ENCODE measurements at regions not wholly inside any gene's neighbourhood (a gene's known extent, or its start where the extent isn't known, plus 50 kb on each side); places are given as distances from the start of the nearest gene placed in this dataset.

GRCh38 chr12:124687174-124687902, 119.9 kb upstream of the NCOR2 start:
- DNase-seq (ENCODE audit: low spot score) = no peak

GRCh38 chr12:124686370-124687173, 119.2 kb upstream of the NCOR2 start:
- DNase-seq (ENCODE audit: low spot score) = no peak

GRCh38 chr12:124685689-124686369, 118.4 kb upstream of the NCOR2 start:
- peak; percentile 54 for DNase-seq (ENCODE audit: low spot score)

DNA sequence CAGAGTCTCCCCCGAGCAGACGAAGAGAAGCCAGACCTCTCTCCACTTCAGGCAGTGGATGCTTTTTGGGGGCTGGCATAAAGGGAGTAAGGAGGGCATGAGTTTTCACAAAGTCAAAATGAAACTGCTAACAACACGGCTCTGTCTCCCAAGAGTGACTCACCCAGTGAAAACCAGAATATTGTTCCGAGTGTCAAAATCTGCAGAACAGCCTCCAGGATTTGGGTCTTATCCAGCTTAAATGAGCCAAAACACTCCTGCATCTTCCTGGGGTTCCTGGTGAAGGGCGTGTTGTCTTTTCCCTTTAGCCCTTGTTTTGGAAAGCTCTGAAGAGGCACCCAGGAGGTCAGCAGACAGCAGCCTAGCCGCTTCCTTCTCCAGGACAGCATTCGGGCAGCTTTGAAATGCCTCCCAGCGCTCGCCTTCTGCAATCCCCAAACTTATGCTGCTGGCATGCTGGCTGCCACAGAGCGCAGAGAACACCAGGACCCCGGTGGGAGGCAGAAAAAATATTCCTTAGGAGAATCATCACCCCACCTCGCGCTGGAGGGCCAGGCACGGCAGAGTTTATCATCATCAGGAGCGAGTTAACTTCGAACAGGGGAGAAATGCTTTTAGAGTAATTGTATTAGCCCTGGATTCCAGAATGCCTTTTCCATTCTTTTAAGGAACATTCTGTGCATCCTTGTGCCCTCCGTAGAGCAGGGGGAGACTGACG, 117.7 kb upstream of the NCOR2 start:
- DNase-seq (ENCODE audit: low spot score) = peak; percentile 66

DNA sequence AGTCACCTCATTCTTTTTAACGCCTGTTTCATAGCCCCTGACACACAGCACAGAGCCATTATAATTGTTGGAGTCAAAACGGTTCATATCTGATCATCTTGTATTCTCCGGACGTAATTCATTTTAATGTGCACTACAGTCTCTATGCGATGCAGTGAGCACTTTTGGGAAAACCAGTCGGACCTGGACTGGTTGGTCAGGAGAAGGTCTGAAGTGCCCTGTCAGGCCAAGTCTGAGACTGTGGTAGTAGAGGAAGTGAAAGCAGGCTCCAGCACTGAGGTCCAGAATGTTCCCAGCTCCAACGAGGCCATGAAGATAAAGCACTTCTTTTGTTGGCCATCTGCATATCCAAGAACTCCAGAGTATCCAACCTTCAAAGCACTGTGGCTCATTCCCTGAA, 117.1 kb upstream of the NCOR2 start:
- no peak for DNase-seq (ENCODE audit: low spot score)

GRCh38 chr12:124683152-124684124, 116.0 kb upstream of the NCOR2 start:
- no peak for DNase-seq (ENCODE audit: low spot score)

GRCh38 chr12:124682425-124683151, 115.2 kb upstream of the NCOR2 start:
- DNase-seq (ENCODE audit: low spot score) = no peak

- DNase-seq (ENCODE audit: low spot score) = no peak
Measured at GRCh38 chr12:124681779-124682391, 114.5 kb upstream of the NCOR2 start.

DNA sequence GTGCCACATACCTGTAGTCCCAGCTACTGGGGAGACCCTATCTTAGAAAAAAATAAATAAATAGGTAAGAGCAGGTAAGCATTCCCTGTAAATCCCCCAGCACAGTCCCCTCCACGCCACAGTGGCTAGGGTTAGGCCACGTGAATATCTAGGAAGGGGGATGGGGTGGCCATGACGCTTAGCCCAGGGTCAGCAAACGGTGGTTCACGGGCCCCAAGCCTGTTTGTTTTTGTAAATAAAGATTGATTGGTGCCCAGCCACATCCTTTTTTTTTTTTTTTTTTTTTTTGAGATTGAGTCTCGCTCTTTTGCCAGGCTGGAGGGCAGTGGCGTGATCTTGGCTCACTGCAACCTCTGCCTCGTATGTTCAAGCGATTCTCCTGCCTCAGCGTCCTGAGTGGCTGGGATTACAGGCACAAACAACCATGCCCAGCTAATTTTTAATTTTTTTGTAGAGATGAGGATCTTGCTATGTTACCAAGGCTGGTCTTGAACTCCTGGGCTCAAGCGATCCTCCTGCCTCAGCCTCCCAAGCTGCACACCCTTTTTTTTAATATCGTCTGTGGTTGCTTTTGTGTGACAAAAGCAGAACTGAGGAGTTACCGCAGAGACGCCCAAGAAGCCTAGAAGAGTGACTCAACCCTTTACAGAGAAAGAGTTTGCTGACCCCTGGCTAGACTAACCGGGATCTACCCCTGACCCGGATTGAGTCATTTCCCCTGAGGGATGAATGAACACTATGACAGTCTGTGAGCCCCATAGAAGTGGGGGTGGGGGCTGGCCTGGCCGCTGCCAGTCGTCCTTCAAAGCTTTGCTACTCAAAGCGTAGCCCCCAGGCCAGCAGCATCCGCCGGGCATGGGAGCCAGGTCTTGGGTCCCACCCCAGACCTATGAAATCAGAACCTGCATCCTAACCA, 113.7 kb upstream of the NCOR2 start:
- DNase-seq (ENCODE audit: low spot score) = no peak

GRCh38 chr12:124679533-124680371, 112.3 kb upstream of the NCOR2 start:
- DNase-seq (ENCODE audit: low spot score) = no peak

- no peak for DNase-seq (ENCODE audit: low spot score)
Measured at GRCh38 chr12:124679047-124679446, 111.6 kb upstream of the NCOR2 start.

DNA sequence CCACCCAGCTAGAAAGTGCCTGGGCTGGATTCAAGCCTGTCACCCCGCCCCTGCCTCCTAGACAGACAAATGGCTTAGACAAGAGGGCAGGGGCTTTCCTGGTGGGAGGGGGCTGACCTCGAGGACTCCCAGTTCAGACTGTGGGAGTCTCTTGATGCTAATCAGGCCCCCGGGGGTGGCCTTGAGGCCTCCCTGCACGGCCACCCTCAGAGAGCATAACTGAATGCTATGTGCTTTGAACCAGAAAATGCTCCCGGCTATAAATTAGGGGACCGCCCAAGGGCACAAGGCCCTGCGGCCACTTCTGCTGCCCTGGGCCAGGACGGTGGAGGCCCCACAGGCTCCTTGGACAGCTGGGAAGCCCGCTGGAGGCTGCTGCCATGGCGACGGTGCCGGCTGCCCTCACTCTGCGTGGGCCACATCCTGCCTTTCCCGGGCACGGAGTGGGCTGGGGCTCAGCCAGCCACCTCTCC, 111.0 kb upstream of the NCOR2 start:
- DNase-seq (ENCODE audit: low spot score) = no peak

DNA sequence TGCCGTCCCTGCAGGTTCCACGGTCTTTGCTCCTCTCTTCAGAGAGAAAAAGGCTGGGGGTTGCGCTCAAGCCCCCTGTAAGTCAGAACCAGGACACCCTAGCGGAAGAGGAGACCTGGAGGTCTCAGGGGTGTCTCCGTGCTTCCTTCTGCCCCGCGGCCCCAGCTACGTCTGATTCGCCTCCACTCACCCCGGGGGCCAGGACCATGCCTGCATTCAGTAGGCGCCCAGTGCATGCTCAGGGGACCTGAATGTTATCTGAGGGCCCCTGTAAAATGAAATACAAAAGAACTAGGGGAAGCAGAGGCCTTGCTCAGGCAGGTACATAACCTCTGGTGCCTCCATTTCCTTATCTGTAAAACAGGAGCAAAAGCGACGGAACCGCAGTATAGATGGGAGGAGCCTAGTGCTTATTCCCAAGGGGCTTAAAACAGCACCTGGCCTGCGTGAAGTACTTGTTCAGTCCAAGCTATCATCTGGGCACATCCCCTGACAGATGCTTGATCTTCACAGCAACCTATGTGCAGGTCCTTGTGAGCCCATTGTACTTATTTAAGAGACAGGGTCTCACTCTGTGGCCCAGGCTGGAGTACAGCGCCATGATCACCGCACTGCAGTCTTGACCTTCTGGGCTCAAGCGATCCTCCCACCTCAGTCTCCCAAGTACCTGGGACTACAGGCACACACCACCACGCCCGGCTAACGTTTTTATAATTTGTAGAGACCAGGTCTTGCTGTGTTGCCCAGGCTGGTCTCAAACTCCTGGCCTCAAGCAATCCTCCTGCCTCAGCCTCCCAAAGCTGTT, 110.3 kb upstream of the NCOR2 start:
- no peak for DNase-seq (ENCODE audit: low spot score)

DNA sequence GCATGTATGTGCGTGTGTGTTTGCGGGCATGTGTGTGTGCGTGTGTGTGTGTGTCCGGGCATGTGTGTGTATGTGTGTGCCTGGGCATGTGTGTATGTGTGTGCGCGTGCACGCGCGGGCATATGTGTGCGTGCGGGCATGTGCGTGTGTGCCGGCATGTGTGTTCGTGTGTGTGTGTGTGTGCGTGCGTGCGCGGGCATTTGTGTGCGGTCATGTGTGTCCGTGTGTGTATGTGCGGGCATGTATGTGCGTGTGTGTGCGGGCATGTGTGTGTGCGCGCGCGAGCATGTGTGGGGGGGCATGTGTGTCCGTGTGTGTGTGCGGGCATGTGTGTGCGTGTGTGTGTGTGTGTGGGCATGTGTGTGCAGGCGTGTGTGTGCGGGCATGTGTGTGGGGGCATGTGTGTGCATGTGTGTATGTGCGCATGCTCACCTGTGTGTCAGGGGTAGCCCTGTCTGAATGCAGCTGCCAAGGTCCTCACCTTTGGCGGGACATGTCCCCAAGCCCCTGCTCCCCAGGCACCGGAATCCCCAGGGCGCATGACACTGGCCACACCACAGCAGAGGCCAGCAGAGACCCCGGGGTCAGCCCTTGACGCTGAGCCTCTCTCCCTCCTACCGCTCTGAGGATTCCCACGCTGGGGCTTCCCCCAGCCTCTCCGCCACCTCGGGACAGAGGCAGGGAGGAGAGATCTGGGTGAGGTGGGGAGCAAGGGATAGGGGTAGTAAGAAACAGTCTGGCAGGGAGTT, 109.5 kb upstream of the NCOR2 start:
- DNase-seq (ENCODE audit: low spot score) = no peak

GRCh38 chr12:124675881-124676713, 108.7 kb upstream of the NCOR2 start:
- DNase-seq (ENCODE audit: low spot score) = no peak

Data from cerebellar cortex (tissue), 1 donor.